HFFc6 (cell line): ENCODE measurements at regions not wholly inside any gene's neighbourhood (a gene's known extent, or its start where the extent isn't known, plus 50 kb on each side); places are given as distances from the start of the nearest gene placed in this dataset.

ENCODE experiments used
- DNase-seq: peaks from one replicate; pipeline ENCODE4 v3.0.0-alpha.2; 2018
- H3K27ac Mint-ChIP-seq: 2 replicates; pipeline ENCODE4 v1.8.0; 2020; ENCODE audit warnings: mild to moderate bottlenecking, mixed read lengths
- H3K27me3 Mint-ChIP-seq: 2 replicates; pipeline ENCODE4 v1.8.0; 2021; ENCODE audit warnings: mild to moderate bottlenecking, moderate library complexity, mixed read lengths; ENCODE audit not compliant: insufficient read depth
- H3K36me3 Mint-ChIP-seq: 2 replicates; pipeline ENCODE4 v1.8.0; 2021; ENCODE audit warnings: low read depth, mixed read lengths
- H3K4me1 Mint-ChIP-seq: 2 replicates; pipeline ENCODE4 v1.8.0; 2020; ENCODE audit warnings: low read depth, mixed read lengths
- H3K4me3 Mint-ChIP-seq: 2 replicates; pipeline ENCODE4 v1.8.0; 2020; ENCODE audit warnings: mild to moderate bottlenecking, moderate library complexity, mixed read lengths
- H3K9me3 Mint-ChIP-seq: 2 replicates; pipeline ENCODE4 v1.8.0; 2020; ENCODE audit warnings: mild to moderate bottlenecking, mixed read lengths
- CTCF ChIP-seq: fragments of 200-600 bp; sonication (generic); IDR thresholded peaks from 2 replicates; pipeline ENCODE4 v1.5.0; 2021; ENCODE audit warnings: antibody characterized with exemption, mild to moderate bottlenecking

DNA sequence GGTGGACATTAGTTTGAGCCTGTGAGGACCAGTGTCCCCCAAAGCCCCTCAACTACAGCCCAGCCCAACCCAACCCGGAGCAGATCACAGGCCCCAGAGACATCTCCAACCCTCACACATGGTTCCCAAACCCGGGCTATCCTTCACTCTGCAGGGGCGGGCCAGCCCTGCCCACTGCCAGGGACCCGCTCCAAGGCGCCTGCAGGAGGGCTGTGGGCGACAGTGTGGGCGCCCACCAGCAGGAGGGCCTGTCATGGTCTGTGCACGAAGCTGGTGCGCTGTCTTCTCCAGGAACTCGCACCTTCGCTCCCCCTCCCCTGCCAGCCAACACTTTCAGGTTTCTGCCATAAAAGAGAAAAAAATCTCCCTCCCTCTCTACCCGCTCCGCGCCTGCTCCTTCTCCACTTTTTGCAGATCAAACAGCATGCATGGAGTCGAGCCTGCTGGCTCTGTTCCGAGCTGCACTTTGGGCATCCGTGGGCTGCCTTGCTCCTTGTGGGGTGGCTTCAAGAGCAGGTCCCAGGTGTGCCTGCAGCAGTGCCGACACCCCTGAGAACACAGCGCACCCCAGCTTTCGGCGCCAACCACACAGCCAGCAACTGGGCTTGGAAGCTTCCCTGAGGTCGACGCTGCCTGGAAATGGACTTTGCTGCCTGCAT lies 133.7 kb upstream of the PPP1R26 start:
- H3K27me3 Mint-ChIP-seq, result peaks cover 4% of the 10 kb centered on the region
- peaks cover 24% of the 10 kb centered on the region for H3K9me3 Mint-ChIP-seq
- H3K36me3 Mint-ChIP-seq, result no peaks in the 10 kb centered on the region
- no peaks in the 10 kb centered on the region for H3K4me1 Mint-ChIP-seq
- no peak for TF ChIP-seq CTCF
- H3K27ac Mint-ChIP-seq, result no peak overlapping the region
- H3K4me3 Mint-ChIP-seq, result no peak overlapping the region
- DNase-seq, result no peak

- H3K9me3 Mint-ChIP-seq, result peaks cover 24% of the 10 kb centered on the region
- H3K4me3 Mint-ChIP-seq, result no peak overlapping the region
- no peaks in the 10 kb centered on the region for H3K4me1 Mint-ChIP-seq
- H3K27ac Mint-ChIP-seq, result no peak overlapping the region
- no peak for DNase-seq
- H3K27me3 Mint-ChIP-seq, result peaks cover 2% of the 10 kb centered on the region; the same call in 1 of the 2 replicates
- TF ChIP-seq CTCF, result no peak
- no peaks in the 10 kb centered on the region for H3K36me3 Mint-ChIP-seq
Observed at GRCh38 chr9:135346438-135347050, 133.0 kb upstream of the PPP1R26 start.

GRCh38 chr9:135347461-135347860 lies 132.1 kb upstream of the PPP1R26 start:
- peaks cover 2% of the 10 kb centered on the region; the same call in 1 of the 2 replicates for H3K27me3 Mint-ChIP-seq
- H3K36me3 Mint-ChIP-seq, result no peaks in the 10 kb centered on the region
- no peak for TF ChIP-seq CTCF
- no peaks in the 10 kb centered on the region for H3K4me1 Mint-ChIP-seq
- H3K27ac Mint-ChIP-seq, result no peak overlapping the region
- no peak overlapping the region for H3K4me3 Mint-ChIP-seq
- H3K9me3 Mint-ChIP-seq, result peaks cover 24% of the 10 kb centered on the region
- no peak for DNase-seq

DNA sequence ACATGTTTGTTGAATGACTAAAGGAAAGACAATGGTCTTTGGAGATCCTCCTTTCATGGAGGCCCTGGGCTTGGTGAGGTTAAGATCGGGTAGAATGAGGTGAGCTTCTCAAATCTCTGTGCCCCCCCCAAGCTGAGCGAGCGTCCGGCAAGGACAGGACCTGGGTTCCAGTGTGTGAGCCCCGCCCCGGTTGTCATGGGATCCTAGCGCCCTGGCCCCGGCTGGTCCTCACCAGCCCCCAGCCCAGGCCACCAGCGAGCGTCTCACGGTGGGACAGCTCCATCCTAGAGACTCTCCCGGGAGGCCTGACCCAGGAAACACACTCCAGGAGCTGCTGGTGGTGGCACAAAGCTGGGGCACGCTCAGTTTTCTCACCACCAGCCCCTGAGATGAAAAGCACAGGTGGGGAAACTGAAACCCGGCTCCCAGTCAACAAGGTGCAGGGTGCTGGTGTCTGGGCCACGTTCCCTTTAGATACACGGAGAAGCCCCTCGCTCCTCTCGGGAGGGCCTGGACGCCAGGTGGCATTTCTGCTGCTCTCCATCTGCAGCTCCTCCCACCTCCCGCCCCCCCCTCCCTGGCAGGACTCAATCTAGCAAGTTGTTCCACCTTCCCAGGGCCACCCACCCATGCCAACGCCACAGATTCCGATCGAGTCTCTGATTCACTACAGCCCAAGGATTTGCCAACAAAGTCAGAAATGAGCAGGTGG lies 131.3 kb upstream of the PPP1R26 start:
- H3K27ac Mint-ChIP-seq, result no peak overlapping the region
- no peaks in the 10 kb centered on the region for H3K4me1 Mint-ChIP-seq
- no peak overlapping the region for H3K4me3 Mint-ChIP-seq
- H3K27me3 Mint-ChIP-seq, result peaks cover 2% of the 10 kb centered on the region; the same call in 1 of the 2 replicates
- H3K36me3 Mint-ChIP-seq, result no peaks in the 10 kb centered on the region
- DNase-seq, result no peak
- no peak for TF ChIP-seq CTCF
- H3K9me3 Mint-ChIP-seq, result peaks cover 24% of the 10 kb centered on the region

- DNase-seq, result no peak
- peaks cover 24% of the 10 kb centered on the region for H3K9me3 Mint-ChIP-seq
- H3K27ac Mint-ChIP-seq, result no peak overlapping the region
- TF ChIP-seq CTCF, result no peak
- H3K36me3 Mint-ChIP-seq, result no peaks in the 10 kb centered on the region
- H3K4me1 Mint-ChIP-seq, result no peaks in the 10 kb centered on the region
- peaks cover 2% of the 10 kb centered on the region; the same call in 1 of the 2 replicates for H3K27me3 Mint-ChIP-seq
- no peak overlapping the region for H3K4me3 Mint-ChIP-seq
Observed at GRCh38 chr9:135348788-135349150, 130.8 kb upstream of the PPP1R26 start.
